NCI-H1694 treated with DMSO at 0.1 percent for 48 hours (cell line): ENCODE measurements at regions not wholly inside any gene's neighbourhood (a gene's known extent, or its start where the extent isn't known, plus 50 kb on each side); places are given as distances from the start of the nearest gene placed in this dataset.
"Not testable (repeated sequence)": the region's sequence is repeated elsewhere in the genome, so short reads cannot be mapped to it uniquely, and the experiment has no call there.

Experiments
- DNase-seq: peaks from one replicate; lab custom pipeline; 2025; lab: John Stamatoyannopoulos, UW

DNA sequence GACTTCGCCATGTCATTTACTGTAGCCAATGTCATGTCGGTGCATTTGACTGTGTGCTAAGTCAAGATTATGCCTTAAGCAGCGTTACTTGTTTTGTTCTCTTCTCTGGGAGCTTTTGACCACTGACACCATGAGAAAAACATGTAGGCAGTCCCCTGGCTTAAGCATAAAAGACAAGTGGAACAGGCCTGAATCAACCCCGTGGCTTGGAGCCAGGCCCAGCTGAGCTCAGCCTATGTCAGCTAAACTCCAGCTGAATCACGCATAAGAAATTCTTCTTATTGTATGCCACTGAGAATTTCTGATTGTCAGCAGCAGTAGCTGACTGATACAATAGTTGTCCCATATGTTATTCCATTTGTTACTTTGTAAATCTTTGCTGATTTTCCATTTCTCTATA is 261.9 kb downstream of the CBLL2 start:
- no peak for DNase-seq

DNA sequence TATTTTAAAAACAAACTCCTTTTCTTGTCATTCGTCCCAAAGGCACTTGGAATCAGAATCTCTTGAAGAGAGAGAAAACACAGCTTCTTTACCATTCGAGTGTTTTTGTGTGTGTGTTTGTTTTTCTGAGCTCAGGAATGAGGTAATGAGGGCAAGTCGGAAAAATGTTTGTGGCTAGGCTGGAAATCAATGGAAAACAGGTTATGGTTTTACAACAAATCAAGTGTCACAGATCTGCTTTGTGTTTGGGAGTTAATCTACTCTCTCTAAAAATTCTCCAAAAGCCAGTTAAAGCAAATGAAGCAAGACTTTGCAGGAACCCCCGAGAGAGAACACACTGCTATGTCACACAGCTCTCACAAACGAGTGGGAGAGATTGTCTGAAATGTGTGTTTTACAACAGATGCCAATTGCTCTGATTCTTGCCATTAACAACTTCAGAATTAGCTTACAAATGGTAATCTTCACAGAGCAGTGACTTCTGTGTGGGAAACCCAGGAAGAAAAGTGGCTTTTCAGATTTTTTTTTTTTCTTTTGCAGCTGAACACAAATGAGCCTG is 264.1 kb downstream of the CBLL2 start:
- DNase-seq = no peak

DNA sequence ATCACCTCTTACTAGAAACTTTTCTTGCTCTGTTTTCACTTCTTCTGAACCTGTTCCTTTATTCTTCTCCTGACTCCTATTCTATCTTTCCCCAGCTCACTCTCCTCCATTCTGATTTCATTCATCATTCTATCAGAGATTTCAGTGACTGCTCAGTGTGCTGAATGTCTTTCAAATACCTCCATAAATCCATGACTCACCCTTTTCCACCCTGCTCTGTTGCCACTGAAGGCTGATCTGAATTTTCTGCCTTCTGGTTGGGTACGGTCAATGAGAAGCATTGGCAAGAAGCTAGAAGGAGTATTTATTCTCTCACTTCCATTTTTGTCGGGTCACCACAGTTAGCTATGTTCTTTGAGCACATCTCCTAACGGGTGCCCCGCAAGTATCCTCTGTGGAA is 265.9 kb downstream of the CBLL2 start:
- no peak for DNase-seq

DNA sequence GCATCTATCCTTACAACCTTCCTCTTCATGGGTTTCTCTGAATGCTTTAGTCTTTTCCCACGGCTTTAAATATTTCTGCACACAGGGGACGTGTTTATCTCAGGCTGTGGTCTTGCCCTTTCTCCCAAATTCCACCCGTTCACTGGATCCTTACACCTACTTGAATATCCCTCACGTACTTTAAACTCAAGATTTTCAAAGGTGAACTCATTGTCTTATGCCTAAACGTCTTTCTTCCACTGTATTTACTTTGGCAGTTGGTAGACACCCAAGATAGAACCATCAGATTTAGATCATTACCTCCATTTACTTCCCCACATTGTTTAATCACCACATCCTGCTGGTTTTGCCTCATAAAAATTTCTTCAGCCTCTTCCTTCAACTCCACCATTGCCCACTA is 269.2 kb downstream of the CBLL2 start:
- DNase-seq = no peak

DNA sequence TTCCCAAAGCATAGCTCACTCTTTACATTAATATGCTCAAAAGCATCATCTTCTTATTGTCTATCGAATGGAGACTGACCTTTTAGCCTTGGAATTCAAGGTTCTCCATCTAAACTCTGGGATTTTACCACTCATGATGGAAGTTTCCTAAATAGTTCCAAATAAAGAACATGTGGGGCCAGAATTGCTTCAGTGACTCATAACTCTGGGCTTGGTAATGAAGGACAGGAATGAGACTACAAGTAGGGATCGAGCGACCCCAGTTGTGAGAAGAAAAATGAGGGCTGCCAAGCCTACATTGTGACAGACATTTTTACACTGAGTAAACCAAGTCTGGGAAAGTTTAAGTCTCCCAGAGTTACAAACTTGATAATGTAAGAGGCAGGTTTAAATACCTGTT is 269.9 kb downstream of the CBLL2 start:
- DNase-seq = no peak

DNA sequence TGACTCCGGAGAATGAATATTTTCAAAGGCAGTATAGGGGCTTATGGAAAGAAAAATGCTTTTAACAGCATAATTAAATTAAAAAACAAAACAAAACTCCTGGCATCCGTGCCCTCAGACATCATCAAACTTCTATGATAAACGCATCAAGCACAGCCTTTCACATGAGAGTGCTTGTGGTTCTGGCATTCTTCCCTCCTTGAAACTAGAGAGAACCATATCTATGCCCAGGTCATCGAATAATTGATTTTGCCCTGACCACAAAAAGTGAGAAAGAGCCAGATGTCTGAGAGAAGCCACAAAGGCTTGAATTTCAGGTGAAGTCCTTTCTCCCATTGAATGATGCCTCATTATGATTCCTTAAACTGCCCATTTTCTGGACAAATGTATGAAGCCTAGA is 286.8 kb downstream of the CBLL2 start:
- DNase-seq = no peak

DNA sequence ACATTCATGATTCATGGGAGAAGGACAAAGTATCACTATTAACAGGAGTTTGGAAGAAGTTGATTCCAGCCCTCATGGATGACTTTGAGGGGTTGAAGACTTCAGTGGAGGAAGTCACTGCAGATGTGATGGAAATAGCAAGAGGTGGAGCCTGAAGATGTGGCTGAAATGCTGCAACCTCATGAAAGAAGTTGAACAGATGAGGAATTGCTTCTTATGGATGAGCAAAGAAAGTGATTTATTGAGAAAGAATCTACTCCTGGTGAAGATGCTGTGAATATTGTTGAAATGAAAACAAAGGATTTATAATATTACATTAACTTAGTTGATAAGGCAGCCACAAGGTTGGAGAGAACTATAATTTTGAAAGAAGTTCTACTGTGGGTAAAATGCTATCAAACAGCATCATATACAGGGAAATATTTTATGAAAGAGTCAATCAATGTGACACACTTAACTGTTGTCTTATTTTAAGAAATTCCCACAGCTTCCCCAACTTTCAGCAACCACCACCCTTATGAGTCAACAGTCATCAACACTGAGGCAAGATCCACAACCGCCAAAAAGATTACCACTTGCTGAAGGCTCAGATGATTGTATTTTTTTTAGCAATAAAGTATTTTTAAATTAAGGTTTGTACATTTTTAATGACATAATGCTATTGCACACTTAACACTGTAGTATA is 302.6 kb downstream of the CBLL2 start:
- no peak for DNase-seq

DNA sequence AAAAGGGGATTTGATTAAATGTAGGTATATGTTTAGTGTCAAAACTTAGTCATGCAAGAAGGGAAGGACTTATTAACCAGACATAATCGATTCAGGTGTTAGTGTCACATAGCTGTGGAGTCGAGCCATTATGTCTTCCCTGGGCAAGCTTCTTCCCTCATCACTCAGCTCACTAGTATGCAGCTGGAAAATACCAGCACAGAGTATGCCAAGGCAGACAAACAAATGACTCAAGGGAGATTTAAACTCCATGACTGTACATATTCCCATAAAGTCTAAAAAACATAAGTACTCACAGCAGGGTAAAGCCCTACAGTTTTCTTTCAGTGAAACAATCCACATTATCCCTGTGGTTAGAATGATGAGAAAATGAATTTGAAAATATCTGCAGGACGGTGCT is 304.5 kb downstream of the CBLL2 start:
- DNase-seq = no peak

DNA sequence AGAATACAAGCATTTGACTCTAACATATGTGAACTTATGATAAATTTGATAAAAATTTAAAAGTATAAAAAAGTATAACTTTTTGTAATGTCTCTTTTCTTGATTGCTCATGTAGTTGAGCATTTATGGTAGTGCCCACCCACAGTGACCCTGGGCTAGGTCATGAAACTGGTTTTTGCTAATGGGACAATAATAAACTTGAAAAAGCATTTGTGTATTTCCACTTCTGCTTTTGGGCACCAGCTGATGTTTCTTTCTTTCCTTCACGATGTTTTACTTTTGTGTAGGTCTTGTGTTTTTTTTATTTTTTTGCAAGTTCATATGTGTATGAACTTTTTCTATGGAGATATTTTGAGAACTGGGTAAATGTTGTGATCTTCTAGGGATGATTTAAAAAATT is 313.1 kb downstream of the CBLL2 start:
- DNase-seq = no peak

DNA sequence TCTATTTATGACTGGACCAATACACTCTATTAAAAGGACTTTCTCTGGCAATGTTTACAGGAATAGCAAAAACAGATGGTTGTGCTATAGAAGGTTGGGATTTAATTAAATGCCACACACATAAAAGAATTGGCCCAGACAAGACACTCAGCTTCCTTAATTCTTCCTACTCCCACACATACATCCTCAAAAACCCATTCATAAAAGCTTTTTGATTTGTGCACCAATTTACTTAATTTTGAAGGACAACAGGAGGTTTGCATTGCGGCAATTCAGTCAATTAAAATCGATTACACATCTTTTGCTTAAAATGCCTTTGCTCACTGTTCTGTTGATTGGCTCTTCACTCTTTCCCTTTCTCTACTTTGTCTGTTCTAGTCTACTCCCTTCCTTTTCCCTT is 317.1 kb downstream of the CBLL2 start:
- DNase-seq = no peak

DNA sequence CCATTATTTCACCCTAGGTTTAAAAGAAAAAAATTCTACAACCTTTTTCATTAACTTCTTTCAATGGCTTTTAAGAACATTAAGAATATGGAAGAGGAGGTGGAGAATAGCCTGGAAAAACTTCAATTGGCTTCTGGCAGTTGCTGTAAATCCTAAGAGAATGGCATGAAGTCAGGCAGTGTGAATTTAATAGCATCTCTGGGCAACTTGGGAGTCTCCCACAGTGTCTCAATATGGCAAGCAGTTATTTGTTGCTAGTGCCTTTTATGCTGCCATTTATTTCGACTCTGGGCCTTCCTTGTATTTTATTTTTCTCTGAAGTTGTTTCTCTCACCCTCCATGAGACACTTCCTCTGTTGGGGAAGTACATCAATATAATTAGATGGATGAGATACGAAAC is 322.1 kb downstream of the CBLL2 start:
- no peak for DNase-seq

DNA sequence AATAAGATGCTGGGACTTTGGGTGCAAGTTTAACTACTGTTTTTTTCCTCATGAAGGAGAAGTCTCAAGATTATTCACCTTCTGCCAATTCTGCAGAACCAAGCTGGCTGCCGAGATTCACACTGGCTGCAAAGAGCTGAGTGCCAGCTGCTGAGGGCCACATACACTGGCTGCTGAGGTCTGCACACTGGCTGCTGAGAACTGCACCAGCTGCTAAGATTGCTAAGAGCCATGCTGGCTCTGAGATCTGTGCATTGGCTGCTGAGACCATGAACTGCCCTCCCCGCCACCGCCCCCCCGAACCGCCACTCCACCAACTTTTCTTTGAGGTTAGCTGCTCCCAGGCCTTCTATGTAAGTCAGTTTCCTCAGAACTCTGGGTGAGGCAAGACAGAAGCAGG is 330.3 kb downstream of the CBLL2 start:
- DNase-seq = no peak

DNA sequence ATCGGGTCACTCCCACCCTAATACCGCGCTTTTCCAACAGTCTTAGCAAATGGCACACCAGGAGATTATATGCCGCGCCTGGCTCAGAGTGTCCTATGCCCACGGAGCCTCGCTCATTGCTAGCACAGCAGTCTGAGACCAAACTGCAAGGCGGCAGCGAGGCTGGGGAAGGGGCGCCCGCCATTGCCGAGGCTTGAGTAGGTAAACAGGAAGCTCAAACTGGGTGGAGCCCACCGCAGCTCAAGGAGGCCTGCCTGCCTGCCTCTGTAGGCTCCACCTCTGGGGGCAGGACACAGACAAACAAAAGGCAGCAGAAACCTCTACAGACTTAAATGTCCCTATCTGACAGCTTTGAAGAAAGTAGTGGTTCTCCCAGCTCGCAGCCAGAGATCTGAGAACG is 336.7 kb downstream of the CBLL2 start:
- not testable (repeated sequence) for DNase-seq

DNA sequence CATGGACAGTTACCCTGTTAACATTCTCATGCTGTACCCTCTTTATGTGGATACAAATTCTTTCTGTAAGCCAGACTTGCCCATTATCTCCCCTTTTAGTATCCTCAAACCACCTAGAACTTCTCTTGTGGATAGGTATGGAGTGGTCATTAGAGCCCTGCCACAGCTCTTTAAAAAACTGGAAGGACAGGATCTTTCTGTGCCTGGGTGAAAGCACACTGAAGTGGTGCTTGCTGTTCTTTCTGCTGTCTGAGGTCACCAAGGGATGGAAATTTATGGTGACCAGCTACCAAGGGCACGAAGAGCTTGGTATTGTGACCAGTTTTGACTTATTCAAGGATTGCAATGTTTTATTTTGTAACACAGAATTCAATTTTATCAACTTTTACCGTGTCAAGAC is 344.2 kb downstream of the CBLL2 start:
- no peak for DNase-seq

DNA sequence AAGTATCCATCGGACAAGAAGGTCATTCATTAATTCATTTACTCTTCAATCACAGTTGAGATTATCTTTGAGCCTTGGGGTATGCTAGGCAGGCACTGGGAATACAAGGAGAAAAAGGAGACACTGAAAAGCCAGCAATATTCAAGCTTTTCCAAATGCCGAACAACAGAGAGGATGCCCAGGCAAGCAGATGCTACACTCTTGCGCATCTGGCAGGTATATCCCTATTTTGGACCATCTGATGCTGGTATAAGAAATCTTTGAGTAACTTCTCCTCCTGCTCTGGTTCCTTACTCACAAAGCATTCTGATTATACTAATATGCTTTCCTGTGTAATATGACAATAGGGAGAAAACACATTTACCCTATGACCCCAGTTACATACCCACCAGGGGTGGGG is 354.9 kb downstream of the CBLL2 start:
- DNase-seq = no peak

DNA sequence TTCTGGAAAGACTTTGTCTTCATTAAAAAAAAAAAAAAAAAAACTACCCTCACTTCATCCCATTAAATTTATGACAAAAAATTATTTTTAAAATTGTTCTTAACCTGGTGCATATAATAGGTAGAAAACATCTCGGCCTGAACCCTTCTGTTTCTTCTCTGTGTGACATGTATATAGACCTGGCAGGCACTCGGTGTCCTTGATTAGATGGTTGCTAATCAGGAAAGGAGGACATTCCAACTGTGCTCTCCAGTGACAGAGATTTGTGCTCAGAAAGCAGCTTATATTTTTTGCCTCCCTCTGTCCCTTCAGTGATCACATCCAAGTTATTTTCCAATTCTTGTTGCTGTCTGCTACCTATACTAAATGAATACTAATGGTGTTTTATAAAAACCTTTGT is 355.6 kb downstream of the CBLL2 start:
- no peak for DNase-seq

DNA sequence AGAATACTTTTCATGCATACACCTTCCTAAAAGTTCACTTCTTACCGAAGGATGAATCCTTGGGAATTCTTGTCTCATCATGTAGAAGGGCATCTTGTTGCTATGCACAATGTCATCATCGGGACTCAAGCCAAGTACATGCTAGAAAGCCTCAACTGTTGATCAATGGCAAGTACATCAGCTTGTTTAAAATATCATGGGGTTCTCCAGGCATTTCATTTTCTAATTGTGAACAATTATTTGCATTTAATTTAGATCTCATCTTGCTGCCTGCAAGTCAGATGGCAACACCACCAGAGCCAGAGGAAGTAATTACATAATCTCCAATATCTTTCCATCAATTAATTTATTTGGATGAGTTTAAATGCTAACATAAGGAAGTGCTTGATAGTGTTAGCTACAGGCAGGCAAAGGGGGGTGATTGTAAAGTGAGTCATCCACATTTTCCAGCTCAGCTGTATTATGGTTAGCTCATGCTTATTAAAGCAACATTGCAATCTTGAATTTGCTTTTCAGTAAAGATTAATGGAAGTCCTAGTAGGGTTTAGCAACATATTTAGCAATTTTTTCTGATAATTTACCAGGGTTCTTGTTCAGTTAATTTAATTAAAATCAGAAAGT is 356.5 kb downstream of the CBLL2 start:
- no peak for DNase-seq

DNA sequence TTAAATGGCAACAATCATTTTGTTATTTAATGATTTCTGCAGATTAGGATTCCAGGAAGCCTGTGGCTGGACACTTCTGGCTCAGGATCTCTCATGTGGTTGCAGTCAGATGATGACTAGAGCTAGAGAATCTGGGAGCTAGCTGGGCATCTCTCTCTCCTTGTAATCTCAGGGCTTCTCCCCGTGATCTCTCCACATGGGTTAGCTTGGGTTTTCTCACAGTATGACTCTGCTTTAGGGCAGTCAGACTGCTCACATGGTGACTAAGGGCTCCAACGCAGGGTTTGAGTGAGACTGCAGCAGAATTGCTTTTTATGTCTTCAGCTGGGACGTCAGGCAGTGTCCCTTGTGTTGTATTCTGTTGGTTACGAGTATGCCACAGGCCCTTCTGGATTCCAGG is 361.4 kb downstream of the CBLL2 start:
- DNase-seq = no peak

DNA sequence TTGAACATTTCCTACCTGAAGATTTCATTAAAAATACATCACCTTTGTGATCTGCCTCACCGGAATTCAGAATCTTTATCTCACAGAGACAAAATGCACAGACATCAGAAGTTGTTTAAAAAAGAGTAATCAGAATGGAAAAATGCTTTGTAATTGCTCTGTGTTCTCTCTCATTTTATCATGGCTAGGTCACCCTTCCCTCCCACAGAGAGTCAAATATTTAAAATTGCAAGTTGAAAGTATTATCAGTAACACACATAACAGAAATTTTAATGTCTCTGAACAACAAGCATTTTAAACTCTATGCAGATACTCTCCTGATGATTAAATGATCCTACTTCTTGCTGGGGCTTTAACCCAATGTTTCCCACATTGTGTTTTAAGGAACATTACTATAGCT is 362.0 kb downstream of the CBLL2 start:
- no peak for DNase-seq

DNA sequence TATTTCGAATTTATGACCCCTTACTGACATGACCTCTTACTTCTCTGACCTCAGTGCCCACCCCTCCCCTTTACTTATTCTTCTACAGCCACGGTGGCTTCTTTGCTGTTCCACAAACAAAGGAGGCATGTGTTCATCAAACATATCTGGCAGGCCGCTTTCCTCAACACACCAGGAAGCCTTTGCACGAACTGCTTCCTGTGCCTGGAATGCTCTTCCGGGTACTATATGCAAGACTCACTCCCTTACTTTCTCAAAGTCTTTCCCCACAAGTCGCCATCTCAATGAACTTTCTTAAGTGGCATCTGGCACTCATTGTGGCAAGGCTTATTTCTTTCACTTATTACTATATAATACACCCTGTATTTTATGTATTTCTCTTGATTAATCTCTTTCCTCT is 351.5 kb upstream of the DDX53 start:
- DNase-seq = no peak

DNA sequence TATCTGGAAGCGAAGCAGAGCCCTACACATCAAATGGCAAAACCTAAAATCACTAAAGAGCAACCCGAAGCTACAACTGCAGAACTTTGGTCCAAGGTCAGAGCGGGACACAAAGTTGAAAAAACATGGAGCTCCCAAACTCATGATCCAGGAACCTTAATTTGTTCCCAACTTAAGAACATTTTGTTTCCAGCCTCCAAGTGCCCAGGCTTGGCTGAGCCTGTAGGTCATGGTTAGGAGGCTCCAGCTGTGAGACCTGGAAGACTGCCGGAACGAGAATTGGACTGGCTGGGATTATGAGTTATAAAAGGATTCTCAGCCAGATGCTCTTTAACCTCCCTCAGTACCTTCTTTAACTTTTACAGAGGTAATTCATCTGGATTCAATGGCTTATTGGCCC is 349.1 kb upstream of the DDX53 start:
- no peak for DNase-seq

DNA sequence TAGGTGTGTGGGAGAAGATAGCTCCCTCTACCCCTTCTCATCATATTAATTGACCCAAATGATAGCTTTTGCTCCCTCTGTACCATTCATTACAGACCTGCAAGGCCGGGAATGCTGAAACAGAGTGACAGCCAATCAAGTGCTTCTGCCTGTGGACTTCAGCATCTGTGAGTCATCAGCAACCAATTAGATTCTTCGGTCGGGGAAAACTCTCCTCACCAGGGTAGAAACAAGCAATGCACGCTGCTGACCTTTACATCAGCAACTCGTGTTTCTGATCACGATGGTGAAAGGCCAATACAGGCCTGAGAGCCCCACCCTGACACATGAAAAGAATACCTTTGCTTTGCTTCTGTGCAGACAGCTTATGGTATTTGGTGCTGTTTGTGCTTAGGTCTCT is 347.2 kb upstream of the DDX53 start:
- no peak for DNase-seq

DNA sequence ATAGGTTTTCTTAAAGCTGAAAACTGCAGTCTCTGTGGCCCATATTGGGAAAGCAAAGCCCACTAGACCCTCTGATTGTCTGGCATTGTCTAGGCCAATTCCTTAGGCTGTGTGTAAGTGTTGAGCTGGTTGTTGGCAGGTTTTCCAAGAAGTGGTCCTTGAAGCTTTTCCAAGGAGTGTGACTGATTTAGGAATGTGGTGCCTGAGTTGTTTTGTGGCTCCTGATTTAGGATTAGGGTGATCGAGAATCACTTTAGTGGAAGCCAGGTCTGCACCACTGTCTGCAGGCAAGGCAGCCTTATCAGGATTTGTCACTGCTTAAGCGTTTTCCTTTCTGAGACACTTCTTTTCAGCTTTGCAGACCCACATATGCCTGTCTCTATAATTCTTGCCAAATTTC is 339.0 kb upstream of the DDX53 start:
- DNase-seq = no peak

DNA sequence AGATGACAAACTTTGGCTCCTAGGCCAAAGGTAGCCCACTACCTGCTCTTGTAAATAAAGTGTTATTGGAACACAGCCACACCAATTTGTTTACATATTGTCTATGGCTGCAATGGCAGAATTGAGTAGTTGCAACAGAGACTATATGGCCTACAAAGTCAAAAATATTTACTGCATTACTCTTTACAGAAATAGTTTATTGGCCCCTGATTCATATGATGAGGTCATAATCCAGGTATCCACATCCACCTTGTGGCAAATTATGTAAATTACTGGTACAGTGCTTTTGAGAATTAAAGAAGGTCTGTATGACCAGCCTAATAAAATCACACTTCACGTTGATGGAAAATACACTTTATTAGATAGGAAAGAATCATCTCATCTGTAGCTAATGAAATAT is 337.0 kb upstream of the DDX53 start:
- DNase-seq = no peak
